GM12878 (cell line): ENCODE measurements at regions not wholly inside any gene's neighbourhood (a gene's known extent, or its start where the extent isn't known, plus 50 kb on each side); places are given as distances from the start of the nearest gene placed in this dataset.

ENCODE experiments used
- ATAC-seq: fragments of 200-7000 bp; cut with Tn5 transposase; 3 replicates; pipeline ENCODE4 v1.9.1; 2020; ENCODE audit warnings: mild to moderate bottlenecking, moderate library complexity
- BruUV-seq: library from RNA; stranded (reverse); fragments of 400-500 nt; replicated peaks from 2 replicates; lab custom pipeline; 2021; lab: Mats Ljungman, UMichigan
- CTCF ChIA-PET: fragments of 300-600 bp; sonication (Branson Sonifier 250); formaldehyde crosslinking; extraction: SDS; loops from one replicate; lab custom pipeline; 2021; ENCODE audit warnings: inconsistent platforms; lab: Yijun Ruan, JAX
- POLR2A ChIA-PET: fragments of 350-600 bp; formaldehyde crosslinking; extraction: SDS; loops from one replicate; lab custom pipeline; 2021; ENCODE audit warnings: inconsistent platforms; lab: Charles Lee
- RAD21 ChIA-PET: fragments of 300-600 bp; sonication (Branson Sonifier 250); formaldehyde crosslinking; loops from one replicate; lab custom pipeline; 2023; ENCODE audit warnings: antibody characterized with exemption; ENCODE audit not compliant: unreplicated experiment; lab: Charles Lee
- SMC1A ChIA-PET: fragments of 300-600 bp; sonication (Branson Sonifier 250); formaldehyde crosslinking; loops from one replicate; lab custom pipeline; 2023; ENCODE audit not compliant: unreplicated experiment, uncharacterized antibody; lab: Charles Lee
- DNase-seq: peaks from one replicate; pipeline ENCODE4 v3.0.0-alpha.2; 2011; ENCODE audit warnings: low read depth, low spot score
- FAIRE-seq: peaks from 3 replicates; lab custom pipeline; 2011; peaks lifted over from hg19 to GRCh38; lab: Jason Lieb, UNC
- H2AFZ ChIP-seq: 2 replicates; pipeline ENCODE4 v1.6.0; 2011; ENCODE audit warnings: low read depth, low read length, control low read depth; ENCODE audit not compliant: control insufficient read depth
- H3K27ac ChIP-seq: 2 replicates; pipeline ENCODE4 v1.5.1; 2011; ENCODE audit warnings: control low read depth; ENCODE audit not compliant: control insufficient read depth, insufficient read depth
- H3K27me3 ChIP-seq, 2 experiments: replicated peaks in 1 of 2; 2 replicates each; pipeline versions ENCODE4 v1.6.0 to v1.6.1; 2011; ENCODE audit warnings: low read length in 1 of 2; ENCODE audit not compliant: control insufficient read depth in 2 of 2, insufficient read depth in 2 of 2
- H3K36me3 ChIP-seq, 2 experiments: 2 replicates each; pipeline ENCODE4 v1.5.1; 2011; ENCODE audit warnings: low read length in 1 of 2; ENCODE audit not compliant: control insufficient read depth in 2 of 2, insufficient read depth in 2 of 2
- H3K4me1 ChIP-seq: 2 replicates; pipeline ENCODE4 v1.6.1; 2011; ENCODE audit warnings: mild to moderate bottlenecking, low read length, moderate library complexity, mixed read lengths; ENCODE audit not compliant: control insufficient read depth, insufficient read depth
- H3K4me2 ChIP-seq: 2 replicates; pipeline ENCODE4 v1.6.0; 2011; ENCODE audit warnings: control low read depth; ENCODE audit not compliant: control insufficient read depth, insufficient read depth
- H3K4me3 ChIP-seq: fragments of 200-600 bp; sonication (generic); 2 replicates; pipeline ENCODE4 v1.5.1; 2016
- H3K79me2 ChIP-seq: 2 replicates; pipeline ENCODE4 v1.6.0; 2011; ENCODE audit warnings: low read length; ENCODE audit not compliant: control insufficient read depth, insufficient read depth
- H3K9ac ChIP-seq: 2 replicates; pipeline ENCODE4 v1.8.0; 2011; ENCODE audit warnings: low read length, control low read depth, mixed read lengths; ENCODE audit not compliant: control insufficient read depth, insufficient read depth
- H3K9me3 ChIP-seq: replicated peaks from 3 replicates; pipeline ENCODE4 v1.5.1; 2011; ENCODE audit warnings: mild to moderate bottlenecking, low read length; ENCODE audit not compliant: control insufficient read depth, insufficient read depth
- H4K20me1 ChIP-seq: 2 replicates; pipeline ENCODE4 v1.6.0; 2011; ENCODE audit not compliant: control insufficient read depth, insufficient read depth
- BCL3 ChIP-seq: IDR thresholded peaks from 2 replicates; pipeline ENCODE4 v1.6.1; 2011; ENCODE audit warnings: borderline replicate concordance, low read depth, mild to moderate bottlenecking, moderate library complexity, low read length; ENCODE audit not compliant: insufficient read depth, poor library complexity, severe bottlenecking
- CBFB ChIP-seq: IDR thresholded peaks from 2 replicates; pipeline ENCODE4 v1.6.1; 2016; ENCODE audit warnings: antibody characterized with exemption, low read depth
- CTCF ChIP-seq, 3 experiments: IDR thresholded peaks in 2 of 3; conservative IDR thresholded peaks in 1 of 3; 2 replicates each; pipeline ENCODE4 v1.5.1; 2011; ENCODE audit warnings: low read depth in 3 of 3, low read length in 3 of 3, mild to moderate bottlenecking in 3 of 3, control low read depth in 2 of 3, moderate library complexity in 2 of 3, inconsistent platforms in 1 of 3, mixed read lengths in 1 of 3; ENCODE audit not compliant: control insufficient read depth in 2 of 3, insufficient read depth in 1 of 3; ENCODE audit errors: extremely low read depth in 1 of 3
- FOS ChIP-seq: IDR thresholded peaks from 3 replicates; pipeline ENCODE4 v1.6.1; 2011; ENCODE audit warnings: borderline replicate concordance; ENCODE audit not compliant: insufficient read length; ENCODE audit errors: extremely low read depth
- GABPA ChIP-seq: IDR thresholded peaks from 2 replicates; pipeline ENCODE4 v1.6.1; 2014; ENCODE audit warnings: antibody characterized with exemption, low read depth, mild to moderate bottlenecking, inconsistent platforms
- MTA3 ChIP-seq: IDR thresholded peaks from 2 replicates; pipeline ENCODE4 v1.6.1; 2012; ENCODE audit warnings: low read length, inconsistent platforms, borderline replicate concordance
- NFIC ChIP-seq: IDR thresholded peaks from 2 replicates; pipeline ENCODE4 v1.6.1; 2012; ENCODE audit warnings: low read depth, mild to moderate bottlenecking, inconsistent platforms, low read length, moderate library complexity
- POLR2A ChIP-seq: IDR thresholded peaks from 2 replicates; pipeline ENCODE4 v1.6.1; 2011; ENCODE audit warnings: low read depth, mild to moderate bottlenecking, low read length
- SIX5 ChIP-seq: IDR thresholded peaks from 2 replicates; pipeline ENCODE4 v1.6.1; 2011; ENCODE audit warnings: mild to moderate bottlenecking, low read depth, low read length, moderate library complexity; ENCODE audit not compliant: severe bottlenecking
- SMAD1 ChIP-seq: fragments of 450-650 bp; IDR thresholded peaks from 2 replicates; pipeline ENCODE4 v1.6.1; 2018; ENCODE audit warnings: mild to moderate bottlenecking, low read depth; ENCODE audit not compliant: partially characterized antibody
- SMARCA5 ChIP-seq: fragments of 450-650 bp; IDR thresholded peaks from 2 replicates; pipeline ENCODE4 v1.6.1; 2017; ENCODE audit warnings: mild to moderate bottlenecking
- SREBF1 ChIP-seq: IDR thresholded peaks from 2 replicates; pipeline ENCODE4 v1.6.1; 2012; ENCODE audit warnings: mild to moderate bottlenecking, low read length
- STAT1 ChIP-seq: fragments of 450-650 bp; conservative IDR thresholded peaks from 2 replicates; pipeline ENCODE4 v1.6.1; 2014; ENCODE audit warnings: antibody characterized with exemption, mild to moderate bottlenecking
- WGBS: methylation state at CpG from one replicate; pipeline ENCODE4 v1.1.6; 2016; ENCODE audit warnings: low lambda C conversion rate; ENCODE audit not compliant: insufficient replicate concordance, insufficient coverage; ENCODE audit errors: missing lambda C conversion rate; 5-methylcytosine and 5-hydroxymethylcytosine counted together
- in situ Hi-C: fragments of 300-500 bp; cut with MboI; formaldehyde crosslinking; loops from 9 replicates; pipeline ENCODE4 v1.14.3; 2018; ENCODE audit warnings: mixed read lengths
- intact Hi-C: fragments of 100-400 bp; cut with micrococcal nuclease; formaldehyde crosslinking; loops from one replicate; pipeline ENCODE4 v1.14.2; 2022; ENCODE audit not compliant: unreplicated experiment
- TF ChIP-seq, protein P1 (sequence below): IDR thresholded peaks from 2 replicates; pipeline ENCODE4 v1.6.1; 2011; ENCODE audit warnings: low read depth, low read length, improper control_type of control experiment, borderline replicate concordance

- WGBS, result 70% methylated on average over 2 of the region's 2 CpGs
- Histone ChIP-seq H3K27me3 (no peaks in the 10 kb centered on the region; a peak in 1 of 4 replicates), H3K36me3 (no peaks in the 10 kb centered on the region), H3K4me3 (no peak overlapping the region), H3K9me3 (no peaks in the 10 kb centered on the region), H3K4me1 (peaks cover 7% of the 10 kb centered on the region), H3K79me2 (no peaks in the 10 kb centered on the region), H2AFZ (no peak overlapping the region), H3K9ac (no peak overlapping the region), H3K4me2 (no peak overlapping the region), H4K20me1 (no peaks in the 10 kb centered on the region), H3K27ac (no peak overlapping the region)
- FAIRE-seq (no peak), ATAC-seq (no peak), DNase-seq (no peak)
- TF ChIP-seq POLR2A (no peak), STAT1 (no peak)
- RAD21 ChIA-PET, result no interaction called here
- SMC1A ChIA-PET, result interaction anchor here (1.1 to 1.7 kb wide), 2 partner anchors 55 to 177 kb away, joined by 3 read pairs; no protein-coding TSS in a partner anchor
- POLR2A ChIA-PET, result interaction anchor here (0.6 kb wide), 1 partner anchor 372 kb away, joined by 4 read pairs; no protein-coding TSS in a partner anchor
- intact Hi-C loops, result loop anchor here (5.0 kb wide), 1 partner anchor 57 kb away; the partner anchor contains the start of gene MBOAT1
- CTCF ChIA-PET, result interaction anchor here (2.1 to 4.0 kb wide), 2 partner anchors 10 to 177 kb away, joined by 6 to 39 read pairs; no protein-coding TSS in a partner anchor
- BruUV-seq, result no TSS peak
- in situ Hi-C loops, result no loop called here
These were observed 56.9 kb upstream of the MBOAT1 start for GRCh38 chr6:20269181-20269580.

- CTCF ChIA-PET, result interaction anchor here (0.8 to 4.0 kb wide), 4 partner anchors 15 to 179 kb away, joined by 3 to 39 read pairs (median 3); no protein-coding TSS in a partner anchor
- intact Hi-C loops, result no loop called here
- RAD21 ChIA-PET, result interaction anchor here (1.5 to 1.9 kb wide), 2 partner anchors 64 to 256 kb away, joined by 3 to 6 read pairs; no protein-coding TSS in a partner anchor
- no peak overlapping the region for H3K4me2 ChIP-seq
- no peak overlapping the region for H3K27ac ChIP-seq
- no peak for FAIRE-seq
- no peaks in the 10 kb centered on the region for H3K79me2 ChIP-seq
- ATAC-seq, result no peak
- no peaks in the 10 kb centered on the region for H4K20me1 ChIP-seq
- POLR2A ChIA-PET, result interaction anchor here (0.6 kb wide), 1 partner anchor 70 kb away, joined by 6 read pairs; no protein-coding TSS in a partner anchor
- no peak overlapping the region for H2AFZ ChIP-seq
- H3K9me3 ChIP-seq, result no peaks in the 10 kb centered on the region
- H3K4me1 ChIP-seq, result peaks cover 7% of the 10 kb centered on the region
- H3K4me3 ChIP-seq, result no peak overlapping the region
- H3K36me3 ChIP-seq, result no peaks in the 10 kb centered on the region
- SMC1A ChIA-PET, result interaction anchor here (0.6 to 1.9 kb wide), 7 partner anchors 10 to 595 kb away, joined by 3 to 10 read pairs (median 4); no protein-coding TSS in a partner anchor
- BruUV-seq, result no TSS peak
- no peak overlapping the region for H3K9ac ChIP-seq
- 11% methylated on average over 3 of the region's 3 CpGs for WGBS
- in situ Hi-C loops, result no loop called here
- DNase-seq, result no peak
- H3K27me3 ChIP-seq, result no peaks in the 10 kb centered on the region; a peak in 1 of 4 replicates
- no peak for TF ChIP-seq SIX5
- no peak for TF ChIP-seq GABPA
- TF ChIP-seq SREBF1, result no peak
- TF ChIP-seq CBFB, result no peak
- TF ChIP-seq SMAD1, result no peak
- no peak for TF ChIP-seq SMARCA5
- no peak for TF ChIP-seq MTA3
- TF ChIP-seq NFIC, result no peak
- no peak for TF ChIP-seq CTCF (IDR thresholded peaks at IDR 0.05 in 2 of 3, conservative IDR thresholded peaks at IDR 0.05 in 1 of 3; ENCODE audit: control insufficient read depth in 2 of 3, extremely low read depth in 1 of 3, insufficient read depth in 1 of 3, low read depth in 3 of 3, low read length in 3 of 3)
- TF ChIP-seq, protein P1, sequence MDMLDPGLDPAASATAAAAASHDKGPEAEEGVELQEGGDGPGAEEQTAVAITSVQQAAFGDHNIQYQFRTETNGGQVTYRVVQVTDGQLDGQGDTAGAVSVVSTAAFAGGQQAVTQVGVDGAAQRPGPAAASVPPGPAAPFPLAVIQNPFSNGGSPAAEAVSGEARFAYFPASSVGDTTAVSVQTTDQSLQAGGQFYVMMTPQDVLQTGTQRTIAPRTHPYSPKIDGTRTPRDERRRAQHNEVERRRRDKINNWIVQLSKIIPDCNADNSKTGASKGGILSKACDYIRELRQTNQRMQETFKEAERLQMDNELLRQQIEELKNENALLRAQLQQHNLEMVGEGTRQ, result no peak
- TF ChIP-seq BCL3, result no peak
- no peak for TF ChIP-seq FOS
These were observed 59.5 kb upstream of the MBOAT1 start for GRCh38 chr6:20271818-20272217.
